PC-3 (cell line): ENCODE measurements at regions not wholly inside any gene's neighbourhood (a gene's known extent, or its start where the extent isn't known, plus 50 kb on each side); places are given as distances from the start of the nearest gene placed in this dataset.

ENCODE experiments used
- CTCF ChIP-seq: fragments of 300-600 bp; sonication (generic); conservative IDR thresholded peaks from 2 replicates; pipeline ENCODE4 v1.5.1; 2017; ENCODE audit warnings: antibody characterized with exemption, low read depth, mild to moderate bottlenecking, low read length
- EZH2 ChIP-seq: fragments of 300-600 bp; sonication (generic); IDR thresholded peaks from one replicate; pipeline ENCODE4 v1.6.1; 2017; ENCODE audit warnings: antibody characterized with exemption, mild to moderate bottlenecking, low read length; ENCODE audit not compliant: unreplicated experiment
- EZH2phosphoT487 ChIP-seq: fragments of 300-600 bp; sonication (generic); IDR thresholded peaks from 2 replicates; pipeline ENCODE4 v1.6.1; 2018; ENCODE audit warnings: mild to moderate bottlenecking, antibody characterized with exemption, low read length, borderline replicate concordance

- no peak for TF ChIP-seq CTCF
- no peak for TF ChIP-seq EZH2
- TF ChIP-seq EZH2phosphoT487: no peak
These were observed 280.9 kb downstream of the FGFR2 start for GRCh38 chr10:121317374-121317773.
